CD4-positive, alpha-beta T cell treated with Interleukin-1 beta for 1 hour (primary cell): ENCODE measurements at regions not wholly inside any gene's neighbourhood (a gene's known extent, or its start where the extent isn't known, plus 50 kb on each side); places are given as distances from the start of the nearest gene placed in this dataset.
"Not testable (repeated sequence)": the region's sequence is repeated elsewhere in the genome, so short reads cannot be mapped to it uniquely, and the experiment has no call there.

Experiments used
- DNase-seq, 2 donors: peaks; one replicate each; pipeline ENCODE4 v3.0.0-alpha.2; 2020 to 2022

DNA sequence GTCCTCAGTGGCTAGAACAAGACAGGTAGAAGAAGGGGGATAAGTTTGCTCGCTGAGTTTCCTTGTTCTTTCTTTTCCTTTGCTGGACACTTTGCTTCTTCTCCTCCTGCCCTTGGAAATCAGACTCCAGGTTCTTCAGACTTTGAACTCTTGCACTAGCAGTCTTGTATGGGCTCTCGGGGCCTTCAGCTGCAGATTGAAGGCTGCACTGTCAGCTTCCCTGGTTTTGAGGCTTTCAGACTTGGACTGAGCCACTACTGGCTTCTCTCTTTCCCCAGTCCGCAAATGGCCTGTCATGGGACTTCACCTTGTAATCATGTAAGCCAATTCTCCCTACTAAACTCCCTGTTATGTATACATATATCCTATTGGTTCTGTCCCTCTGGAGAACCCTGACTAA is 379.8 kb downstream of the NDFIP2 start:
- no peak for DNase-seq

- no peak for DNase-seq
Measured at GRCh38 chr13:79859756-79860155, 378.8 kb downstream of the NDFIP2 start.

DNA sequence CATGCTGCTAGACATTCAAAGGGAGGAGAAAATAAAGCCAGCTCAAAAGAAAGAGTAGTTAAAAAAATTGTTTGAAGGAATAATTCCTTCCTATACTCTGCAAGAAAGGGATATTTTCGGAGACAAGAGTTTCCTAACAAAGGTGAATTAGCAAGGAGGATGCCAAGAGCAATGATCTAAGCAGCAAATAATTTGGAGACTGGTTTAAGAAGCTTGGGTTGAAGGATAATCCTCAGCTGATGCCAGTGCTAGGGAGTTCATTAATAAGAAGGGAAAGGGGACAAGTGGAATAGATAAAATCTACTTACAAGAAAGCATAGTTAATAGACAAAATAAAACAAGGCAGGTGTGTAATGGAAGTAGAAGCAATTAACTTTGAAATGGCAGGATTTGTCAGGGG is 372.3 kb downstream of the NDFIP2 start:
- DNase-seq, result no peak

DNA sequence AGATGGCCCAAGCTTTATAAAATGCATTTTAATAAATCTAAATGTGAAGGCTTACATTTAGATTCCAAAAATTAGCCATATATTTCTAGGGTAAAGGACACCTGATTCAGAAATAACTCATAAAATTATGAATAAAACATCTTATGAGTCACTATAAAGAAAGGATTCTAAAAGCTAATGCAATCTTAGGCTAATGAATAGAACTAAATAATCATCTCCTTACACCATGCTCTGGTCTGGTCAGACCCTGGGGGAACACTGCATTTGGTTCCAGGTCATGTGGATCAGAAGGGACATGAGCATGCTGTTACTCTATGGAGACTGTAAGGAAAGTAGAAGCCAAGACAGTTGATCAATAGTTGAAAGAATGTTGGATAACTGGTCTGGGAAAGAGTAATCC is 370.4 kb downstream of the NDFIP2 start:
- DNase-seq, result no peak

- no peak for DNase-seq
Measured at GRCh38 chr13:79847882-79848592, 367.1 kb downstream of the NDFIP2 start.

- no peak for DNase-seq
Measured at GRCh38 chr13:79846386-79846785, 365.4 kb downstream of the NDFIP2 start.

GRCh38 chr13:79837741-79838450 is 356.9 kb downstream of the NDFIP2 start:
- DNase-seq, result no peak

DNA sequence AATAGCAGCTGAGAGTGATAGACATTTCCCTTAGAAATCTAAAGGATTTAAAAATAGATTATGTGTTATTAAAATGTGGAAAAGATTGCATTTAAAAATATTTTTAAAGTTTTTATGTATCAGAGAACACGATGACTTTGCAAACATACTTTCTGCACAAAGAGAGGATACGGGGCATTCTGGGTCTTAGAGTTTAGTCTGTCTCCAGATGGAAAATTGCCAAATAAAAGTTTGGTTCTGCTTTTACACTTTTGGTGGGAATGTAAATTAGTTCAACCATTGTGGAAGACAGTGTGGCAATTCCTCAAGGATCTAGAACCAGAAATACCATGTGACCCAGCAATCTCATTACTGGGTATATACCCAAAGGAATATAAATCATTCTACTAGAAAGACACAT is 355.2 kb downstream of the NDFIP2 start:
- DNase-seq, result not testable (repeated sequence)

GRCh38 chr13:79834876-79835275 is 353.9 kb downstream of the NDFIP2 start:
- DNase-seq, result no peak

- no peak for DNase-seq
Measured at GRCh38 chr13:79833991-79834390, 353.0 kb downstream of the NDFIP2 start.

- no peak for DNase-seq
Measured at GRCh38 chr13:79831556-79831955, 350.6 kb downstream of the NDFIP2 start.

DNA sequence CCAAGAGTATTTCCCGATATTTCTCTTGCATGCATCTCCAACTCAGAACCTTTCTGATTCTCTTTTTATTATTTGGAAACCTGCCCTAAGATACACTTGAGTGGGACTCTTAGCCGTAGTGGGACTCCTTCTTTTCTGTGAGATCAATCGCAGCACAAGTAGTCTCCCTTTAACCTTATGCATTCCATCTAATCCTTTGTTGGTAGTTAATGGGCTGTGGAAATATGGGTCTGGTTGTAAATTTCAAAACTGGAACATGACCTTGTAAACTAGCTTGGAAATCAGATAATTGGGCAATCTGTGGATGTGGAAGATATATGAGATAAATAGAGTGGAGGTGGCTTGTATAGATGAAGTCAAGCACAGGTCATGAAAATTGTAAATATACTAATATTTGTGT is 350.0 kb downstream of the NDFIP2 start:
- DNase-seq, result no peak

- no peak for DNase-seq
Measured at GRCh38 chr13:79830426-79830825, 349.5 kb downstream of the NDFIP2 start.

GRCh38 chr13:79829880-79830279 is 348.9 kb downstream of the NDFIP2 start:
- DNase-seq, result no peak

DNA sequence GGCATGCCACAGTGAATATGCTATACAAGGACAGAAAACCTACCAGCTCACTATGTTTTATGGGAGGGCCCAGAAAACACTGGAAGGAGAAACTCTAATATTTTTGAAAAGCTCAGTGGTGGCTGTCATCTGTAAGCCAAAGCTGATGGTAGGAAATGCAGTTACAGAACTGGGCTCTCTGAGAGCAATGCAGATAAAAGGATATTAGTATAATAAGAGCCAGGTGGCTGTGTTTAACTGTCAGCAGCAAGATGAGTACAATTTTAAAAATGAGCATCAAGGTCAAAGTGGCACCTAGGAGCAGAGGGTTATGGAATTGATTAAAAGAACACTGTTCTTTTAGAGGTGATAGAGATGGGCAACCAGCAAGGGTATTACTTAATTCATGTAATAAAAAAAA is 345.0 kb downstream of the NDFIP2 start:
- DNase-seq, result no peak

- DNase-seq, result no peak
Measured at GRCh38 chr13:79815041-79815440, 334.1 kb downstream of the NDFIP2 start.

DNA sequence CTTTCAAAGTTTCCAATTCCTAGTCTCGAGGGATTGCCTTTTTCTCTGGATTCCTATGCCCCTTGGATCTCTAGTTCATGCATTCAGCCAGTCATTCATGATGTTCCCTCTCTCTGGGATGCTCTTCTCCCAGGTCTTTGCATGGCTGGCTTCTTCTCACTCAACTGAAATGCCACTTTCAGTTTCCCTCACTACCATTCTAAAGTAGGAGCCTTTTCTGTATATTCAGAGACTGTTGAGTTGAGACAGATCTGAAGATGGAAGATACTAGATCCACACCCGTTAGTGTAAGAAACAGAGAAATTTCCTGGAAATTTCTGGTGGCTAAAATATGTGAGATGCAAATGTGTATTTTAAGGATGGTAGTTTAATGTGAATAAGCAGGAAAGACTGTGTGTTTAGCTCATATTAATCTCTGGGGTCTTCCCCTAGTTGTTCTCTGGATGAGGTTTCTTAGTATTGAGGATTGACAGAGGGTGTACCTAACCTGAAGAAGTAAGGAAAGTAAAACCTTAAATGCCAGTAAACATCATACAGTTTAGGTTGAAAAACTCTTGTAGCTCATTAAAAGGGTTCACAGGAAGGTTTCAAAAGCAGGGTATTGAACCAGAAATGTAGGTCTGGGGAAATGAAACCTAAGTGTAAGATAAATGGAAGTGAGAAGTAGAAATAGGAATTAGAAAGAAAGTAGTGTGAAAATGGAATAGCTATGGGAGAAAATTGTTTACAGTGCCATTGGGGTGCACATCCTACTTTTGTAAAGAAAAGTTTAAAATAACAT is 331.3 kb downstream of the NDFIP2 start:
- no peak for DNase-seq

DNA sequence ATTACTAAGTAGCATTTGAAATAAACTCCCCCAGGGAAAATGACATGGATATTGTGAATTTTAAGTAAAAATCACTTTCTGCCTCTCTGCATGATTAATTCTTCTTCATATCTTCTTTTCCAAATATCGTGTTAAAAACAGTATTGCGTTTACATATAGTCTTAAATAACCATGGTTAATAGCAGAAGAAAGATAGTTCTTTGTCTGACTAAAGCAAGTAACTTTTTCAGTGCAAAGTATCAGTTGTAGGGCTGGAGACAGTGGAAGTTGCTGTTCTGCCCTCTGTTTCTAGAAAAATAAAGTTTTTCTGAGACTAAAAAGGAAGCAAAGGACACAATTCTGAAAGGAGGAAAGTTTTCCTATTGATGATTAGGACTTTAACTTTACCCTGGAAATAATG is 330.2 kb downstream of the NDFIP2 start:
- DNase-seq, result no peak

DNA sequence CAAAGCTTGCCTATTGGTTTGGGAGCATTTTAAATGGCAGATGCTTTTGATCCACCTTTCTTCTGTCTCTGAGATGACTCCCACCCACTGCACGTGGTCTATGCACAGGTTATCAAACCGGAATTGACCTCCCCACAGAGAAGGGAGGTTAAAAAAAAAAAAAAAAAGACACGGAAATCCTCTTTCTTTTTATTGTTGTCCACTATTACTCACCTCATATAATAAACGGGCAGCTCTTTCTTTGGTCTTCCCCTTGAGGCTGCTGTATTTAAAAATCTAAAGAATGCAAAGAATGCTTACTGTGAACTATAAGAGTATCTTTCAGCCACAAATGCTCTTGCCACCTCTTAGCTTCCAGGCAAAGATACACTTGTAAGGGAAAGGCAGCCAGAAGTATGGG is 329.7 kb downstream of the NDFIP2 start:
- DNase-seq, result no peak

DNA sequence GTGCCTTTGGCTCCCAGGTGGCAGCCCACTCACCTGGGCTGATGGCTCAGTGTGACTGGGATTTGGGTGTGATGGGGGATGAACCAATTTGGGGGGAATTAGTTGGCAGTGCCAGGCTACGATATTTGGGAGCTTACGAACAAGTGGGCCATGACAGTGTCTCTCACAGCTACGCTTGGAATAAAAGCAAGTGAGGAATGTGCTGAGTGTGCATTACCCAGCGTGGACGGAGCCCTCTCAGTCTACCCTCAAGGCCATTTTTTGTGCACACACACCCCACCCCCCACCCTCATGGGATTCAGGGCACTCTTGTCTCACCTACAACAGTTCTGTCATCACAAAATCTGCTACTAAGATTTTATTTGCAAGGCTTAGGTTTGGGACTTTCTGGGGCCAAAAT is 329.1 kb downstream of the NDFIP2 start:
- DNase-seq, result no peak

DNA sequence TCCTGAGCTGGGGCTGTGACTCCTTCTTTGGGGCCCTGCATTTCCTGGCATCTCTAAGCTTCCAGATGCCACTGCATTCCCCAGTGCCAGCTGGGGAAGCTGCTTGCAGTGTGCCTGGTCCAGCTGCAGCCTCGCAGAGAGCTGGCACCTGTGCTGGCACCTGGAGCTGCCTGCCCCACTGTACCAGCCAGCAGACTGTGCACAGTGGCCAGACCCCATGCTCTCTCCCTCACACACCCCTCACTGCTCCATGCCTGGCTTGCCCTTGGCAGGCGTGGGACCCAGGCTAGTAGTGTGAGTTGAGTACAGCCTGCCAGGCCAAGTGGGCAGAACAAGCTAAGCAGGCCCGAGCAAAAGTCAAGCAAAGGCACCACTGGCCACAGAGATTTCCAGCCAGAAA is 327.5 kb downstream of the NDFIP2 start:
- no peak for DNase-seq

DNA sequence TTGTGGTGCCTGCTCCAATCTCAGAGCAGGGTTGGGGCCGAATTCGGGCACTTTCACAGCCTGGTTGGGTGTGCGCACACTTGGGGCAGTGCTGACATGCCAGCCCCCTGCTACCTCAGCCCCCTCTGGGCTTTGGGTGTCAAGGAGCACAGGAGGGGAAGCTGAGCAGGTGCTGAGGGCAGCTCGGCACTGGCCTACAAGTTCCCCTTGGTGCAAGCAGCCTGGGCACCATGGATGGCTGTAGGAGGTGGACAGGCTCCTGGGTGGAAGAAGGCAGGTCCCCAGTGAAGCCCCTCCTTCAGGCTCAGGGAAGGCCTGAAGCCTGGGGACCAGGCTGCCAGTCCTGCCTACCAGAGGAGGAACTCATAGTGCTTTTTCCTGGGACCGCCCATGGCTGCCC is 326.6 kb downstream of the NDFIP2 start:
- no peak for DNase-seq

DNA sequence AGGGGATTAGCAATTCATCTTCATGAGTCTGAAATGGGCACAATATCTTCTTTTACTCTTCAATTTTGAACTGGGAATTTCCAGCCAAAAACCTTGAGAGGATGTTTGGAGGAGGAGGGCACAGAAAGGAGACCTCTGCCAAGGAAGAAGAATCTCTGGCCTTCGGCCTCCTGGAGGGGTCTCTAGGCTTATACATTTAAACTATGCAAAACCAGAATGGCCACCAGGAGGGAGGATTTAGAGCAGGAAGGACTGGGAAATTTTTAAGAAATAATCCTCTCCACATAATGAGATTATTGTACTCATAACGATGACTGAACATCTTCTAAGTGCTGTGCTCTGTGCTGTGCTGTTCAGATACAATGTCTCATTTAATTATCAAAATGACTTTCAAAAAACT is 325.9 kb downstream of the NDFIP2 start:
- DNase-seq, result no peak

GRCh38 chr13:79805317-79805716 is 324.4 kb downstream of the NDFIP2 start:
- DNase-seq, result no peak
